LHCN-M2 (cell line): ENCODE measurements at regions not wholly inside any gene's neighbourhood (a gene's known extent, or its start where the extent isn't known, plus 50 kb on each side); places are given as distances from the start of the nearest gene placed in this dataset.
"Not testable (repeated sequence)": the region's sequence is repeated elsewhere in the genome, so short reads cannot be mapped to it uniquely, and the experiment has no call there.

ENCODE experiments used
- DNase-seq: peaks from one replicate; pipeline ENCODE4 v3.0.0-alpha.2; 2012; ENCODE audit warnings: low read depth

DNA sequence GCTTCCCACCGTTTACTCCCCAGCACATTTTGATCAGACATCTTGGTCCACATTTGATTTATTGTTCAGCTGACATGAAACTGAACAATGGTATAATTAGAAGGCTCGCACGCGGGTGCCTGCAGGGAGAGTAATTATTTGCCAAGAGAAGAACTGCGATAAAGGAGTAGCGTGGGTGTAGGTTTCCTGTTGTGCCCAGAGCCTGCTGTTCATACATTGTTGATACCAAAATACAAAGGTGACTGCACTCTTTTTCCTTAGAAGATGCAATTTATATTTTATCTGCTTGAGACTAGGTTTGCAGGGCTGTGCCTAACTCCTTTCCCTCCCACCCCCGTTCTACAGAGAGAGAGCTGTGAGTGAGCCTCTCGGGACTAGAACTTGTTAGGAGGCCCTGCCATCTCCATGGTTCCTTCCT is 241.8 kb upstream of the MSX2 start:
- no peak for DNase-seq

DNA sequence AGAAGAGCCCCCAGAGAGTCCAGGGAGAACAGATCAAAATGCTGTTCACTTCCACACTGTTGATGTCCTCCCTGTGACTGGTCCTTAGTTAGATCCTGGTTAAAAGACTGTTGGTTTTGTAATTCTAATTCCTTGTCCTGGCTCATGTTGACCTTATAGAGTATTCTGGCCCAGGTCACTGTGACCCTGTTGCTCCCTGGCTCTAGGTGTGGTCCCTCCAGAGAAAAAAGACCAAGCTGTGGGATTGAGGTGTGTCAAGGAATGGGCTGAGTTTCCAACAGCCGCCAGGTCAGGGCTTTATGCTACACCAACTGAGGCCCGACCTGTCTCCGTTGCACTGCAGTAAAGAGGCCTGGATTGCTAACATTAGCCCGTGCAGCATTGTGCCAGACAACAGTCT is 241.0 kb upstream of the MSX2 start:
- DNase-seq: no peak

DNA sequence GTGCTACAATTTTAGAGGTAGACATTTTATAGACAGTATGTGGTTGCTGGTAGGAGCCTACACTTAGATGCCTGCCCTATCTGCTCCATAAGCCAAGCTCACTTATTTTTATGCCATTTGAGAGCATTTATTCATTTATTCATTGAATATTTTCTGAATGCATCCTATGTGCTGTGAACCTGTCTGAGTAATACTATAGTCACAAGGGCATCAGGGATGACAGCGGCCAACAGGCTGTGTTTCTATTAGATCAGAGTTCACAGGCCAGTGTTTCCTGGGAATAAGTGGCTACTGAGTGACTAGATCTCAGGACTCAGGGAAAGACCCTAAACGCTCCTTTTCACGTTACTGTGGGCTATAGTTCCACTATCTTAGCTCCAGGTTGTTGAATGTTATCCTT is 235.2 kb upstream of the MSX2 start:
- DNase-seq: no peak

DNA sequence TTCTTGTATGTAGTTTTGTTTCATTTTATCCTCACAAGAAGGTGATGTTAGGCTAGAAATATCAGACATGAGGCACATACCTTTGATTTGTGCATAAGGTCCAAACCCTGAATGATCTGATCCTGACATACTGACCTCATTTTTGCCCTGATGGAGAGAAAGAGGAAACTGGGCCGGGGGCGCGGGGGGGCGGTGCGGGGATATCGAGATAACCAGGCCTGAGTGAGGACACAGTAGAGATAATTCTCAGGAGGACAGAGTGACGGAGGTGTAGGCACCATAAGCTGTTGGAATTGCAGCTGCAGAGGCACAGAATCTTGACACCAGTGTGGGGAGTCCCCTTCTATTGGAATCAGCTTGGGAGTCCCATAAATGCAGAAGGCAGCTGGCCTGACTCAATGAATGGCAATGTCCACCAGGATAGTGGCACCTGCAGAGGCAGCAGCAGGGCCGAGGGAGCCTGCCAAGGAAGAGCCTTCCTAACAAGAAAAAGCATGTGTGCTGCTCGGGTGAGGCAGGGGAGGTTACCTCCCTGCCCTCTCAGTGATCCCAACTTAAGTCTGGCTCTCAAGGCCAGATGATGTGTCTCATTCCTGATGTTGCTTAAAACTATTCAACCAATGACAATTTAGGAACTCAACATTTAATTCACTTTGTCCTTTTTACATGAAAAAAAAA is 234.3 kb upstream of the MSX2 start:
- DNase-seq: no peak

DNA sequence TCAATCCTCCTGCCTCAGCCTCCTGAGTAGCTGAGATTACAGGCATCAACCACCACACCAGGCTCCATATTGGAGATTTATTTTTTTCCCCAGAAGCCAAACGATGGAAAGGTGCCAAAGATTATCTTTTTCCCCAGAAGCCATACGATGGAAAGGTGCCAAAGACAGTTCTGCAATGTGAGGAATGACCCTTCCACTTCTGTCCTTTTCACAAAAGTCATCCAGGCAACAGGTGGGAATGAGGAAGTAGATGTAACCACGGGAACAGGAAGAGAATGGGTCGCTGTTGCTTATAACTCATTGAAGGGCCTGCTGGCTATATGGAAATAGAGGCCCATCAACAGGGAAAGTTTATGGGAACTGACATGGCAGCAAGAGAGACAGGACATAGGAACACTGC is 233.7 kb upstream of the MSX2 start:
- DNase-seq: no peak

DNA sequence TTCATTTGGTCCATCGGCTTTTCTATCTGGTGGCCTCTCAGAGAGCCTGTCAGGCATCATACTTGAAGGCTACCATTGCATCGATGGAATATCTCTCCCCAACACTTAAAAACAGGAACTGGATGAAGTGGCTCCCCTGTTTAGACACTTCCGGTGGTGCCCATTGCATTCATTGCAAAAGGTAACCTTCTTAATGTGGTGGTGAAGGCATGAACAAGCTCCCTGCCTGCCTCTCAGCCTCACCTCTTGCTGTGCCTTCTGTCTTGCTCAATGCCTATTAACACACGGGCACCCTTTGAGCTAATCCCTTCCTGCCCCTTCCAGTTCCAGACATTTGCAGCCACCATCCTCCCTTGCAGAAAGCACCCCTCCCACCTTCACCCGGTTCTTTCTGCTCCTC is 233.1 kb upstream of the MSX2 start:
- no peak for DNase-seq

DNA sequence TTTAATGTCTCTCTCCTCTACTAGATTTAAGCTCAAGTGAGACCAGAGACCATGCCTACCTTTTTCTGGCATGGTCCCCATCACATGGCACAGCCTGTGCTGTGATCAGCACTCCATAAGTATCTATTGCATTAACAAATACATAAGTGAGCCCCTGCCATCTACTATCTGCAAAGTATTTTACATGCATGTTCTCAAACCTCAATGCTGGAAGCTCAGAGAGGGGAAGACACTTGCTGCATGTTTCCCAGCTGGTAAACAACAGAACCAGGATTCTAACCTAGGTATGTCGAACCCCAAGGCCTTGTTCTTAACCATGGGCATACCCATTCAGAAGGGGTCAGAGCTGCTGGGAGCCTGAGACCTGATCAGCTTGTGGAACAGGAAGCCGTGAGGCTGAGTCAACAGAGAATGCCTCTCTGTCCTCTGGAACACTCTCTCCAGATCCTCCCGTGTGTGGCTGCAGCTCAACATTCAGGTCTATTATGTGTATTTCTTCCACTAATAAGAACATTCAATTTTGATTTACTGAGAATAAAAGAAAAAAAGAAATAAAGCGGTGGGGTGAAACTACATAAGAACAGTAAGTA is 232.5 kb upstream of the MSX2 start:
- DNase-seq: no peak

DNA sequence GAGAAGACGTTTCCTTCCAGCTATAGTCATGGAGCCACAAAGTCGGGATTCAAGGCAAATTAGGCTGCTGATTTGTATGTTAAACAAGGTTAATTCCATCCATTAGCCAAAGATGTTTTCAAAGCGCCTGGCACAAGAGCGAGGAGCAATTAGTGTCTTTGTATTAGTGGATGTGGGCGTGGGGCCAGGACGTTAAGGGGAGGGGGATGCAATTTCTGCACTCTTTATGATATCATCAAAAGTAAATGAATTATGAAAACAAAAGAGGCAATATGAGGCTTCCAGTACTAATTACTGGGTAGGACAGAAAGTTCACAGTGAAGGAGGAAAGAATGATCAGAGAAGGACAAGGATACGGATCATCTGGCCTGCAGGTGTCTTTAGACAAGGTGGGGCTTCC is 230.9 kb upstream of the MSX2 start:
- DNase-seq: no peak

DNA sequence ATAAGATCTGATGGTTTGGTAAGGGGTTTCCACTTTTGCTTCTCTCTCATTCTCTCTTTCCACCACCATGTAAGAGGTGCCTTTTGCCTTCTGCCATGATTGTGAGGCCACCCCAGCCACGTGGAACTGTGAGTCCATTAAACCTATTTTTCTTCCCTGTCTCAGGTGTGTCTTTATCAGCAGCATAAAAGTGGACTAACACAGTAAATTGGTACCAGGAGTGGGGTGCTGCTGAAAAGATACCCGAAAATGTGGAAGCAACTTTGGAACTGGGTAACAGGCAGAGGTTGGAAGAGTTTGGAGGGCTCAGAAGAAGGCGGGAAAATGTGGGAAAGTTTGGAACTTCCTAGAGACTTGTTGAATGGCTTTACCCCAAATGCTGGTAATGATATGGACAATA is 226.4 kb upstream of the MSX2 start:
- DNase-seq: not testable (repeated sequence)

DNA sequence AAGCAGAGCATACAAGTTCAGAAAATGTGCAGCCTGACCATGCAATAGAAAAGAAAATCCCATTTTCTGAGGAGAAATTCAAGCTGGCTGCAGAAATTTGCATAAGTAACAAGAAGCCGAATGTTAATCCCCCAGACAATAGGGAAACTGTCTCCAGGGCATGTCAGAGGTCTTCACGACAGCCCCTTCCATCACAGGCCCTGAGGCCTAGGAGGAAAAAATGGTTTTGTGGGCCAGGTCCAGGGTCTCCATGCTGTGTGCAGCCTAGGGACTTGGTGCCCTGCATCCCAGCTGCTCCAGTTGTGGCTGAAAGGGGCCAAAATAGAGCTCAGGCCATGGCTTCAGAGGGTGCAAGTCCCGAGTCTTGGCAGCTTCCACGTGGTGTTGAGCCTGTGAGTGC is 225.8 kb upstream of the MSX2 start:
- DNase-seq: not testable (repeated sequence)

DNA sequence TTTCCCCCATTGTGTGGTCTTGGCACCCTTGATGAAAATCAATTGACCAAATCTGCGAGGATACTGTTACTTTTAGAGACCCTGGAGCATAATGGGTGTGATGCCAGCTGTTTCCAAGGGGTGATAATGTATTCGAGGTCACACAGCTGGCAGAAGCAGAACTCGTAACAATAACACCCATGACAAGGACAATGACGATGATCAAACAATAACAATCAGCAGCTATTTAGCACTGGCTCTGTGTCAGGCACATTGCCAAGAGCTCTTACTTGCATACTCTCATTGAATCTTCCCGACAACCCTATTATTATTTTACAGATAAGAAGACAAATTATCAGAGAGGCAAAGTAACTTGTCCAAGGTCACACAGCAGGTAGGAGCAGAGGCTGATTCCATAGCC is 223.7 kb upstream of the MSX2 start:
- DNase-seq: no peak

DNA sequence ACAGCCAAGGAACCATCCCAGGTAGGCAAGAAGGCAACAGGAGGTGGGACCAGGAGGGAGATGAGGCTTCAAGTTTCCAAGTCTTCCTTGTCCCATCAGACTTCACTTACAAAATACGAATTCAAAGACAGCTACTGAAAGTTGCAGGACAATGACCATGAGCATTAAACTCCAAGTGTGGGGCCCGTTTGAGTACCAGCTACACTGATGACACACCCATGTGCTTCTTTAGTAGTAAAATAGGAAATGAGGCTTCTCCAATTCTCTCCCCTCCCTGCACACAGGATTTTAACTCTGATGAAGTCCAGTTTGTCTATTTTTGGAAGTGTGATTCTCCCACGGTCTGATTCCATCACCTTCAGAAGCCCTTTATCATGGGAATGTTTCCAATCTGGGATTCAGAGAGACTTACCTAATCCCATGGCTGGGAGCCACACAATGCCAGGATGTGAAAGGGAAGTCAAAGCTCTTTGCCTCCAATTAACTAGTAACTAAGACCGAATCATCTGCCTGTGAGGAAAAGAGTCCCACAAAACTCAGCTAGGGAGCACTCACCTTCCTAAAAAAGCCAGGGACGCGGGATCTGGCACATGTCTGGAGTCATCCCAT is 222.8 kb upstream of the MSX2 start:
- no peak for DNase-seq

DNA sequence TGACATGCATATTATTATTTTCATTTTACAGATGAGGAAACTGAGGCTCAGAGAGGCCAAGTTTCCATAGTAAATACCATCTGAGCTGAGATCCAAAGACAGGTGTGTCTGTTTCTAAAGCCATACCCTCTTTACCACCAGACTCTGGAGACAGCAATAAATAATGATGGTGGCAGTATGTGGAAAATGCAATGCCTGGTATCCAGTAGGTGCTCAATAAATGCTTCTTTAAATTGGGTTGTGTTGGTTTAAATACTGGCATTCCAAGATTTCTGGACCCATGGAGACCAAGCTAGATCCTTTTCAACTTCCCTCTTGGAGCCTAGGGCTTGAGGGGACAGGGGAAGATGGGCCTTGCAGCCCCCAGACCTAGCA is 221.3 kb upstream of the MSX2 start:
- no peak for DNase-seq

DNA sequence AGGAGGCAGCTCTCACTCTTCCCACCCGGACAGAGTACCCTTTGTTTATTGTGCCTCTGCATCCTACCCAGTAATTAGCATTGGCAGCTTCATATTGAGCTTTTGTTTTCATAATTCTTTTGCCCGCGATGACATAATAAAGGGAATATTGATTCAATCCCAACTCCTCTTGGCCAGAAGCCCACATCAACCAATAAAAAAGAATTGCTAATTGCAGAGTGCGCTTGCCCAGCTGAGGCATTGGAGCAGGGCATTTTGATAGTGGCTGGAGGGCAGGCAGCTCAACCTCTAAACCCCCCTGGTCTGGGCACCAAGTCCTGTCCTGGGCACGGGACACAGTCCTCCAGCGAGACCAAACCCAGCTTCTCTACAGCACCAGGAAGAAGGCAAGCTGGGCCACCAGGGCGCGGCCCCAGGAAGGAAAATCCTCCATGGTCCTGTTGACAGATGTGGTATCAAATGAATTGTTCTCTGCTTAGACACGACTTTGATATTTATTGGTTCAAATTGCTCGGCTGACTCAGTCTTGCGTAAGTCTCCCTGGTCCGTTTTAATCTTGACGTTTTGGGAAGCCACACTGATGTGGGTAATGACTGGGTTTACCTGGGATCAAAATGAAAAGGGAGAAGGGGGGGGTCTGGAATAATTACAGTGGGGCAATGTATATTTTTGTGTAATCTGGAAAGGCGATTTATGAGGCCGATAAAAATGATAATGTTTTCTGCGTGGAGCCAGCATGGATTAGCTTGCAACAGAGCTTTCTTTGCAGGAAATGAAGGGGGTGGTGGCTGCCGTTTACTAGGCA is 220.7 kb upstream of the MSX2 start:
- DNase-seq: no peak

DNA sequence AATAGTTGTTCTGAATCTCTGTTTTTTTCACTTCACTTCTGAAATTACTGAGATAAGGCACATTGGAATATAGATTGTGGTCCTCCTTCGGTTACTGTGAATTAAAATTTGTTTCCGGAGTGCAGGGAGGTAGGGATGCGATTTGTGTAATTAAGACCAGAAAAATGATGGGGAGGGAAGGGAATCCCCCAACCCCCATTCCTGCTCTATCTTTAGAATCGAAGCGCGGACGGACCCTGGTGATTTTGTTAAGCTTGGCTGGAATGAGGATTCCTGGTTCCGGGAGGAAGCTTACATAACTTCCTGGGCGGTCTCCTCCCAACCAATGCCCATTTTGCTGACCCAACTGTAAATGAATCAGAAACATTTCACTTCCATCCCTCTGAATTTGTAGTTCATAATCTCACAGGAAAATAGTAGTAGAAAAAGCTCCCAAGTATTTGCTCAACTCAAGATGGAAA is 220.1 kb upstream of the MSX2 start:
- no peak for DNase-seq

DNA sequence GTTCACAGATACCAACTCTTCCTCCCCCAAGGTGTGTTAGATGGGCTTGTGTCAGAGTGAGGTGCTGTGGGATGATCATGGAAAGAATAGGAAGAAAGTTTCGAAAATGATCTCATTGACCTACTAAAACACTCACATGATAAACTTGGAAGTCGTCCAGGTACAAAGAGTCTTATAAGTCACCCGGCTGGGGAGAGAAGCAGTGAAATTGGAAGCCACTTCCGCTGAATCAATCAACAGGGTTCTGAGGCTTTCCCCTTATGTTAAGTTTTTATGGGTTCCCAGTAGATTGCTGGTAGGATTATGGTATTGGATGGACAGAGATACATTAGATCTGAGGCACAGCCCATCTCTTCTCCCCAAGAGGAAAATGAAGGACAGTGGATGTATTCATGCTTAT is 218.8 kb upstream of the MSX2 start:
- no peak for DNase-seq

DNA sequence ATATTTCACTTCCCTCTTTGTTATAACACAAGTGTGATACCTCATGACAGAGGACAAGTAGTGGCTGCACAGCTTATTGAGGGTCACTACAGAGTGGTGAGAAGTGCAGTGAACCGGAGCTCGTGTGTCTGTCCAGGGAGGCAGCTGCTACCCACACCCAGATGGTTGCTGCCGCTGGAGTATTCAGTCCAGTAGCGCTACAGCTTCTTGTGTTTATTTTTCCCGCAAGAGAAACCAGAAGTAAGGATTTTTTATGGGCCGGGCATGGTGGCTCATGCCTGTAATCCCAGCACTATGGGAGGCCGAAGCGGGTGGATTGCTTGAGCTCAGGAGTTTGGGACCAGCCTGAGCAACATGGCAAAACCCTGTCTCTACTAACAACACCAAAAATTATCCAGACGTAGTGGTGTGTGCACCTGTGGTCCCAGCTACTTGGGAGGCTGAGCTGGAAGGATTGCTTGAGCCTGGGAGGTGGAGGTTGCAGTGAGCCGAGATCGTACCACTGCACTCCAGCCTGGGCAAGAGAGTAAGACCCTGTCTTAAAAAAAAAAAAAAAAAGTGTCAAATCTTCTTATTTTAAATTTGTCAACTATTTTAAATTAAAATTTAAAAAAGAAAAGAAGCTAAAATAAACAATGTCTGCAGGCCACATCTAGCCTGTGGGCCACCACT is 213.5 kb upstream of the MSX2 start:
- DNase-seq: not testable (repeated sequence)

DNA sequence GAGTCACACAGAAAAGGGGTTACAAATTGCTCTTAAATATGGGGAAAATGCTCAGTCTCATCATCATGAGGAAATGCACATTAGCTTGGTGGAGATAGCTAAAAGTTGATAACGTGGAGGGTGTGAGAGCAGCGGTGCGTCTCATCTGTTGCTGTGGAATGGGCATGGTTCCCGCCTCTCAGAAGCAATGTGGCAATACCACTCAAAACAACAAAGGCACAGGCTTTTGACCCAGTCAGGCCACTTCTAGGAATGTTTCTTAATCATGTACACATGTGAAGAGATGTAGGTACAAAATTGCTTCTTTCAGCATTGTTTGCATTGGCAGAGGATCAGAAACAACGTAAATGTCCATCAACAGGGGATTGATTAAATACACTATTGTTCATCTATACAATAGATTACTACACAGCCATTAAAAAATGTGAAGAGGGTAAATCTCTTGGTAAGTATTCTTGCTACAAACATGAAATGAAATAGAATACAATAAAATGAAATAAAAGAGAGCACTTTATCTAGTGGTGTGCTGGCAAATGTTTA is 212.6 kb upstream of the MSX2 start:
- no peak for DNase-seq

DNA sequence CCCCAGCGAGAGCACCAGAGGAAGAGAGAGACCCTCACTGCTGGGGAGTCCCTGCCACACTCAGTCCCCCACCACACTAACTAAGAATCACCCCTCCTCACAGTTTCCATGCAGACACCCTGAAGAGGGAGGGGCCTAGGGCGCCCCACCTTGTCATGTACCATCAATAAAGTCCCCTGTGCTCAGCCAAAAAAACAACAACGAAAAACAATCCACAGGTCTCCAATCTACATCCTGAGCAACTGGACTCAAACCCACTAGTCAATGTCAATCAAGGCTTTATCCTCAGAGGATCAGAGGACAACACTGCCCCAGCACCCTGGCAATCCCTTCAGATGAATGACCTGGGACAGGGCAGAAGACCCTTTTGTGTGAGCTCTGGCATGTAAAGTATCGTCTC is 210.1 kb upstream of the MSX2 start:
- no peak for DNase-seq

DNA sequence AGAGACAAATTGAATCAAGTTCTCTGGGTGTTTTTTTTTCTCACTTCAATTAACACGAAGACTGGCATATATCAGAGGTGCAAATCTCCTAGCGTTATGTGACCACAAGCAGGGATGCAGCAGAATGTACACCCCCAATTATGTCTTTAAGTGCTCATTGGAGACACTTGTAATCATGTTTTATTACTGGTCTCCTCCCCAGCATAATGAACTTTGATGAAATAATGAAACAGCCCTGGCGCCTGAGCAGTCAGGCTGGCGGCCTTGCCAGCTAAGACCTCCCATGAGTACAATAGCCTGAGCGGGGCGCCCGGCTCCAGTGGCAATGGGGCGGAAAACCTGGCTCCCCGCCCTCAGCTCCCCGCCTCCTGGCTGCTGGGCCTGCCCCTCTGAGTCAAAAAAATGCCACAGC is 209.4 kb upstream of the MSX2 start:
- no peak for DNase-seq

DNA sequence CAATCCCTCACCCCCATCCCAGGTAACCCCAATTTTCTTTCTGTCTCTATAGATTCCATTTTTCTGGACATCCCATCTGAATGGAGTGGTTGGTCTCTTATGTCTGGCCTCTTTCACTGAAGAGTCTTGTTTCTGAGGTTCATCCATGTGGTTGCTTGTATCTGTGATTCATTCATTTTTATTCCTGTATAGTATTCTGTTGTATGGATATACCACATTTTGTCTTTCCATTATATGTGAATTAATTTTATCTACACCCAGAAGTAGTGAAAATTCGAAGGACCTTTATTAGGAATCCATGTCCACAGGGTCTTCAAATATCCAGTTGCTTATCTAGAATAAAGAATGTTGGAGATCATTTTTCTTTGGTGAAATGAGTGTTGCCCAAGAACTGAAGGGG is 207.6 kb upstream of the MSX2 start:
- no peak for DNase-seq

DNA sequence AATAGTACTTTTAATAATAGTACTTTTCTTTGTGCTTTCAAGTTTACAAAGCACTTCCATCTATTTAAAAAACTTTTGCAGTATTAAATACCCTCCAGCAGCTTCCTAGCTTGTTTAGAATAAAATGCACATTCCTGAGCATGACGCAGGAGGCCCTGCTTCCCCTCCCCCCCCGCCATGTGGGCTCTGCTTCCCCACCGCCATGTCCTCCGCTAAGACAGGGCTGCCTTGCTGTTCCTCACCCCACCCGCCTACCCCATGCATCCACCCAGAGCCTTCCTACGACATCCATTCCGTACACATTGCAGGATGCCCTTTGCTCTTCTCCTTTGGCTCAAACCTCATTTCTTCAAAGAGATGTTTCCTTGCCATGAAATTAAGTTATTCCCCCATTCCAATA is 205.9 kb upstream of the MSX2 start:
- no peak for DNase-seq
